Mesendoderm (in vitro differentiated cells): ENCODE measurements at regions not wholly inside any gene's neighbourhood (a gene's known extent, or its start where the extent isn't known, plus 50 kb on each side); places are given as distances from the start of the nearest gene placed in this dataset.

Experiments
- DNase-seq: peaks from one replicate; pipeline ENCODE4 v3.0.0; 2013
- H2AK5ac ChIP-seq: 2 replicates; pipeline ENCODE4 v1.6.1; 2013; ENCODE audit warnings: low read length, inconsistent platforms
- H2BK120ac ChIP-seq: 2 replicates; pipeline ENCODE4 v1.6.1; 2013; ENCODE audit warnings: low read depth, mild to moderate bottlenecking, low read length, moderate library complexity, mixed read lengths
- H2BK15ac ChIP-seq: replicated peaks from 2 replicates; pipeline ENCODE4 v1.6.1; 2013; ENCODE audit warnings: low read depth, mild to moderate bottlenecking, moderate library complexity
- H2BK5ac ChIP-seq: 2 replicates; pipeline ENCODE4 v1.6.1; 2013; ENCODE audit warnings: low read length, inconsistent platforms
- H3K18ac ChIP-seq: 2 replicates; pipeline ENCODE4 v1.6.1; 2013; ENCODE audit warnings: mild to moderate bottlenecking, low read length, mixed read lengths
- H3K23ac ChIP-seq: one replicate; pipeline ENCODE4 v1.6.1; 2013; ENCODE audit warnings: low read length
- H3K27ac ChIP-seq: 2 replicates; pipeline ENCODE4 v1.5.1; 2013; ENCODE audit warnings: low read depth, mild to moderate bottlenecking, inconsistent platforms, low read length, moderate library complexity
- H3K27me3 ChIP-seq: 2 replicates; pipeline ENCODE4 v1.6.1; 2013; ENCODE audit warnings: low read length, control low read depth, mild to moderate bottlenecking, inconsistent platforms; ENCODE audit not compliant: insufficient read depth, poor library complexity
- H3K36me3 ChIP-seq: 2 replicates; pipeline ENCODE4 v1.6.1; 2013; ENCODE audit warnings: low read length, inconsistent platforms; ENCODE audit not compliant: control insufficient read depth, insufficient read depth
- H3K4ac ChIP-seq: one replicate; pipeline ENCODE4 v1.6.1; 2013; ENCODE audit warnings: low read depth, mild to moderate bottlenecking, low read length, moderate library complexity
- H3K4me1 ChIP-seq: 2 replicates; pipeline ENCODE4 v1.6.1; 2013; ENCODE audit warnings: low read depth, low read length, inconsistent platforms; ENCODE audit not compliant: control insufficient read depth
- H3K4me2 ChIP-seq: 2 replicates; pipeline ENCODE4 v1.6.1; 2013; ENCODE audit warnings: low read length
- H3K4me3 ChIP-seq: 2 replicates; pipeline ENCODE4 v1.5.1; 2013; ENCODE audit warnings: mild to moderate bottlenecking, low read length
- H3K56ac ChIP-seq: one replicate; pipeline ENCODE4 v1.6.1; 2013; ENCODE audit warnings: low read length
- H3K79me1 ChIP-seq: 2 replicates; pipeline ENCODE4 v1.6.1; 2013; ENCODE audit warnings: low read length, inconsistent platforms
- H3K79me2 ChIP-seq: 2 replicates; pipeline ENCODE4 v1.6.1; 2013; ENCODE audit warnings: mild to moderate bottlenecking, low read length; ENCODE audit not compliant: control insufficient read depth, insufficient read depth
- H3K9ac ChIP-seq: 2 replicates; pipeline ENCODE4 v1.6.1; 2013; ENCODE audit warnings: low read length, inconsistent platforms
- H4K5ac ChIP-seq: one replicate; pipeline ENCODE4 v1.6.1; 2013; ENCODE audit warnings: low read length
- H4K8ac ChIP-seq: one replicate; pipeline ENCODE4 v1.6.1; 2013; ENCODE audit warnings: low read depth, mild to moderate bottlenecking, control low read depth, low read length, moderate library complexity
- WGBS: extraction: QIAGEN DNeasy Blood & Tissue Kit; methylation state at CpG from one replicate; pipeline ENCODE4 v1.1.7; 2013; ENCODE audit warnings: low lambda C conversion rate, missing lambda C conversion rate; ENCODE audit not compliant: insufficient coverage; ENCODE audit errors: extremely low coverage; 5-methylcytosine and 5-hydroxymethylcytosine counted together

DNA sequence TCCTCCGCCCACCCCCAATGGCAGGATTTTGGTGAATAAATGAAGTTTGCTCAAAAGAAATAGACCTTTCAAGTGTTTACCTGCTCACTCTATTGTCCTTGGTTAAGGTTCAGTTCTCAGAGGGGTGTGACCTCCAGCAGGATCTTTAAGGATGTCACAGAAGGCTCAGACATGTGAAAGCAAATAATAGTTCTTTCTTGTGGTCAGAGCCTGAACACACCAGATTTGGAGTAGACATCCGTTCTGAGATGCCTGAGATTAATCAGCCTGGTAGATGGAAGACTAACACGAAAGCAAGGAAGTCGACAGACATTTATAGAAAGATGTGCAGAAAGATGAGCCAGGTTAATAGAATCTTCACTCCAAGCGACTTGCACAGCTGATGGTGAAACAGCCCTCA is 557.9 kb upstream of the CDH11 start:
- Histone ChIP-seq H3K27ac (no peak overlapping the region), H3K4me2 (no peak overlapping the region), H3K36me3 (no peaks in the 10 kb centered on the region), H3K18ac (peak overlapping the region; percentile 18), H2AK5ac (no peak overlapping the region), H2BK5ac (no peak overlapping the region), H4K8ac (no peak overlapping the region), H2BK120ac (no peak overlapping the region), H3K79me2 (no peaks in the 10 kb centered on the region), H3K56ac (no peak overlapping the region), H3K79me1 (no peaks in the 10 kb centered on the region), H3K4me1 (no peaks in the 10 kb centered on the region), H2BK15ac (no peak overlapping the region), H3K9ac (no peak overlapping the region), H3K4ac (no peak overlapping the region), H3K27me3 (no peaks in the 10 kb centered on the region), H3K23ac (no peak overlapping the region), H4K5ac (no peak overlapping the region), H3K4me3 (no peak overlapping the region)
- no peak for DNase-seq
- WGBS: no CpG with 5 or more reads among the region's 5 CpGs

GRCh38 chr16:65675161-65675560 is 553.3 kb upstream of the CDH11 start:
- Histone ChIP-seq H3K27ac (no peak overlapping the region), H3K9ac (no peak overlapping the region), H2AK5ac (no peak overlapping the region), H3K56ac (no peak overlapping the region), H2BK15ac (no peak overlapping the region), H3K4me1 (no peaks in the 10 kb centered on the region), H3K27me3 (no peaks in the 10 kb centered on the region), H3K4me3 (no peak overlapping the region), H3K18ac (no peak overlapping the region), H3K79me2 (no peaks in the 10 kb centered on the region), H3K79me1 (no peaks in the 10 kb centered on the region), H4K8ac (no peak overlapping the region), H3K4me2 (no peak overlapping the region), H3K23ac (no peak overlapping the region), H2BK120ac (no peak overlapping the region), H2BK5ac (no peak overlapping the region), H4K5ac (no peak overlapping the region), H3K4ac (no peak overlapping the region), H3K36me3 (no peaks in the 10 kb centered on the region)
- no CpG with 5 or more reads among the region's 1 CpG for WGBS
- DNase-seq: no peak

- Histone ChIP-seq H2BK5ac (no peak overlapping the region), H3K23ac (no peak overlapping the region), H4K5ac (no peak overlapping the region), H3K79me1 (no peaks in the 10 kb centered on the region), H3K56ac (no peak overlapping the region), H3K9ac (no peak overlapping the region), H3K4me1 (no peaks in the 10 kb centered on the region), H3K27ac (peak overlapping the region; percentile 30), H3K4me2 (no peak overlapping the region), H3K18ac (no peak overlapping the region), H3K27me3 (no peaks in the 10 kb centered on the region), H3K79me2 (no peaks in the 10 kb centered on the region), H2BK15ac (no peak overlapping the region), H2AK5ac (no peak overlapping the region), H3K36me3 (no peaks in the 10 kb centered on the region), H4K8ac (no peak overlapping the region), H2BK120ac (no peak overlapping the region), H3K4ac (no peak overlapping the region), H3K4me3 (no peak overlapping the region)
- no CpG with 5 or more reads among the region's 3 CpGs for WGBS
- peak; percentile 89 for DNase-seq
Observed at GRCh38 chr16:65672960-65673359, 551.1 kb upstream of the CDH11 start.

GRCh38 chr16:65671071-65671470 is 549.2 kb upstream of the CDH11 start:
- DNase-seq: no peak
- Histone ChIP-seq H4K5ac (no peak overlapping the region), H3K4me3 (no peak overlapping the region), H2BK5ac (no peak overlapping the region), H3K56ac (no peak overlapping the region), H3K23ac (no peak overlapping the region), H3K79me2 (no peaks in the 10 kb centered on the region), H2BK120ac (no peak overlapping the region), H3K4me2 (no peak overlapping the region), H3K4me1 (no peaks in the 10 kb centered on the region), H3K27ac (no peak overlapping the region), H3K4ac (no peak overlapping the region), H2BK15ac (no peak overlapping the region), H2AK5ac (no peak overlapping the region), H3K9ac (no peak overlapping the region), H3K79me1 (no peaks in the 10 kb centered on the region), H3K18ac (no peak overlapping the region), H3K36me3 (no peaks in the 10 kb centered on the region), H4K8ac (no peak overlapping the region), H3K27me3 (no peaks in the 10 kb centered on the region)
- WGBS: no CpG with 5 or more reads among the region's 4 CpGs

DNA sequence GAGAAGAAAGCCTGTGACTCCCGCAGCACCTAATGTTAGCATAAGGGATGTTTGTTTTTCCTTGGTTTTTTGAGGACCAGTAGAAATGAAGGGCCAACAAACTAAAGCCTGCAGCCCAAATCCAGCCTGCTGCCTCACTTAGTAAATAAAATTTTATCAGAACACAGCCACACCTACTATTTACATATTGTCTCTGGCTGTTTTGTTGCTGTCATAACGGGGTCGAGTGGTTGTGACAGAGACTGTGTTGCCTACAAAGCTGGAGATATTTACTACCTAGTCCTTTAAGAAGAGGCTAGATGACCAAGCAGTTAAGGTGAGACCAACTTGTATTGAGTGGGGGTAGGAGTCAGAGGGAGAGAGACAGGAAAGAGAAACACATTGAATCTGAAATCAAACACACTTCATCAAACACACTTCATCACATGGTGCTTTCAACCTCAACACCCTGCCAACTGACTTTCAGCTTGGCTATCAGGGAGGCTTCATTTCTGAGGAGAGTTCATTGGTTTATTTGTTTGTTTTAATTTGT is 546.3 kb upstream of the CDH11 start:
- Histone ChIP-seq H3K4me2 (no peak overlapping the region), H3K9ac (no peak overlapping the region), H3K18ac (no peak overlapping the region), H3K4me3 (no peak overlapping the region), H3K27ac (no peak overlapping the region), H3K79me1 (no peaks in the 10 kb centered on the region), H3K4me1 (peaks cover 4% of the 10 kb centered on the region), H3K4ac (no peak overlapping the region), H2BK15ac (no peak overlapping the region), H3K23ac (no peak overlapping the region), H4K5ac (no peak overlapping the region), H2AK5ac (no peak overlapping the region), H3K79me2 (no peaks in the 10 kb centered on the region), H2BK120ac (no peak overlapping the region), H3K27me3 (no peaks in the 10 kb centered on the region), H3K36me3 (no peaks in the 10 kb centered on the region), H3K56ac (no peak overlapping the region), H4K8ac (no peak overlapping the region), H2BK5ac (no peak overlapping the region)
- DNase-seq: no peak
- no CpG with 5 or more reads among the region's 3 CpGs for WGBS

GRCh38 chr16:65667011-65667578 is 545.2 kb upstream of the CDH11 start:
- Histone ChIP-seq H3K4me1 (peaks cover 4% of the 10 kb centered on the region), H3K18ac (no peak overlapping the region), H3K27ac (no peak overlapping the region), H4K8ac (no peak overlapping the region), H3K36me3 (no peaks in the 10 kb centered on the region), H3K79me1 (no peaks in the 10 kb centered on the region), H3K9ac (no peak overlapping the region), H3K79me2 (no peaks in the 10 kb centered on the region), H3K4me3 (no peak overlapping the region), H2BK5ac (no peak overlapping the region), H3K56ac (no peak overlapping the region), H2AK5ac (no peak overlapping the region), H3K4me2 (no peak overlapping the region), H3K4ac (no peak overlapping the region), H4K5ac (no peak overlapping the region), H2BK15ac (no peak overlapping the region), H3K23ac (no peak overlapping the region), H2BK120ac (no peak overlapping the region), H3K27me3 (no peaks in the 10 kb centered on the region)
- DNase-seq: peak; percentile 81
- no CpG with 5 or more reads among the region's 7 CpGs for WGBS
